HepG2 (cell line): ENCODE measurements at regions not wholly inside any gene's neighbourhood (a gene's known extent, or its start where the extent isn't known, plus 50 kb on each side); places are given as distances from the start of the nearest gene placed in this dataset.

ENCODE experiments used
- ATAC-seq: fragments of 200-7000 bp; cut with Tn5 transposase; 3 replicates; pipeline ENCODE4 v1.9.1; 2020; ENCODE audit warnings: mild to moderate bottlenecking, moderate library complexity
- BruUV-seq: library from RNA; stranded (reverse); fragments of 400-500 nt; replicated peaks from 2 replicates; lab custom pipeline; 2021; lab: Mats Ljungman, UMichigan
- CTCF ChIA-PET: fragments of 300-600 bp; formaldehyde crosslinking; extraction: SDS; loops from one replicate; lab custom pipeline; 2021; ENCODE audit warnings: low total read pairs, inconsistent platforms, low intra/inter-chr PET ratio; lab: Yijun Ruan, JAX
- POLR2A ChIA-PET: fragments of 350-600 bp; sonication (Branson Sonifier 250); formaldehyde crosslinking; loops from one replicate; lab custom pipeline; 2020; ENCODE audit warnings: antibody characterized with exemption, inconsistent platforms; lab: Yijun Ruan, JAX
- DNase-seq: peaks from one replicate; pipeline ENCODE4 v3.0.0-alpha.2; 2015; ENCODE audit warnings: low spot score
- FAIRE-seq: peaks from 3 replicates; lab custom pipeline; 2011; peaks lifted over from hg19 to GRCh38; lab: Jason Lieb, UNC
- H2AFZ ChIP-seq: one replicate; pipeline ENCODE4 v1.6.1; 2011; ENCODE audit warnings: low read length, inconsistent platforms
- H3K27ac ChIP-seq: fragments of 300-600 bp; 3 replicates; pipeline ENCODE4 v1.8.0; 2011; ENCODE audit warnings: mixed run types, mild to moderate bottlenecking, mixed read lengths, low read length, inconsistent platforms; ENCODE audit not compliant: insufficient read depth; ENCODE audit errors: extremely low read length
- H3K27me3 ChIP-seq, 2 experiments: fragments of 200-600 bp in 1 of 2; 2 replicates in 1 of 2; 3 replicates in 1 of 2; pipeline versions ENCODE4 v1.6.0 to v1.8.0; 2011; ENCODE audit warnings: low read length in 2 of 2, mild to moderate bottlenecking in 2 of 2, moderate library complexity in 2 of 2, inconsistent platforms in 1 of 2; ENCODE audit not compliant: insufficient read depth in 2 of 2, control insufficient read depth in 1 of 2
- H3K36me3 ChIP-seq, 2 experiments: fragments of 200-600 bp in 1 of 2; replicated peaks in 1 of 2; 2 replicates in 1 of 2; 3 replicates in 1 of 2; pipeline versions ENCODE4 v1.5.1 to v1.8.0; 2011; ENCODE audit warnings: low read length in 2 of 2, inconsistent platforms in 1 of 2; ENCODE audit not compliant: insufficient read depth in 2 of 2, control insufficient read depth in 1 of 2
- H3K4me1 ChIP-seq: 2 replicates; pipeline ENCODE4 v1.5.1; 2012; ENCODE audit warnings: low read length, inconsistent platforms; ENCODE audit not compliant: insufficient read depth
- H3K4me2 ChIP-seq: 2 replicates; pipeline ENCODE4 v1.6.0; 2011; ENCODE audit warnings: low read depth, low read length, inconsistent platforms
- H3K4me3 ChIP-seq, 3 experiments: fragments of 200-600 bp in 1 of 3; sonication (generic), shearing (Covaris generic) in 1 of 3; replicated peaks in 1 of 3; 2 replicates each; pipeline ENCODE4 v1.5.1; 2011 to 2016; ENCODE audit warnings: low read length in 3 of 3, inconsistent platforms in 2 of 3, low read depth in 2 of 3, mild to moderate bottlenecking in 2 of 3, control low read depth in 1 of 3, mixed read lengths in 1 of 3; ENCODE audit not compliant: insufficient read depth in 1 of 3
- H3K79me2 ChIP-seq: one replicate; pipeline ENCODE4 v1.6.1; 2011; ENCODE audit warnings: low read length, inconsistent platforms; ENCODE audit not compliant: insufficient read depth
- H3K9ac ChIP-seq: 2 replicates; pipeline ENCODE4 v1.6.0; 2011; ENCODE audit warnings: mild to moderate bottlenecking, low read depth, low read length, inconsistent platforms; ENCODE audit not compliant: insufficient read depth
- H3K9me3 ChIP-seq: 2 replicates; pipeline ENCODE4 v1.5.1; 2012; ENCODE audit warnings: mild to moderate bottlenecking, low read length
- H4K20me1 ChIP-seq: 2 replicates; pipeline ENCODE4 v1.6.0; 2011; ENCODE audit warnings: inconsistent platforms, mild to moderate bottlenecking, low read length, moderate library complexity; ENCODE audit not compliant: insufficient read depth
- AKAP8 ChIP-seq: sonication (generic); formaldehyde crosslinking; IDR thresholded peaks from 2 replicates; pipeline ENCODE4 v1.5.1; 2020; ENCODE audit warnings: mild to moderate bottlenecking, missing genetic modification reagents
- CCAR2 ChIP-seq: fragments of 200-400 bp; formaldehyde crosslinking; optimal IDR thresholded peaks from 2 replicates; pipeline ENCODE3; 2018; ENCODE audit warnings: low read depth, mild to moderate bottlenecking, low read length, moderate library complexity
- CCDC6 ChIP-seq: sonication (generic); formaldehyde crosslinking; IDR thresholded peaks from 2 replicates; pipeline ENCODE4 v1.8.1; 2022; ENCODE audit warnings: mild to moderate bottlenecking, missing genetic modification reagents, moderate library complexity
- E2F2 ChIP-seq: sonication (generic); formaldehyde crosslinking; IDR thresholded peaks from 2 replicates; pipeline ENCODE4 v1.4.0; 2020; ENCODE audit warnings: missing genetic modification reagents, borderline replicate concordance
- ELF4 ChIP-seq: sonication (generic); formaldehyde crosslinking; IDR thresholded peaks from 2 replicates; pipeline ENCODE4 v1.5.0; 2020; ENCODE audit warnings: missing genetic modification reagents, mild to moderate bottlenecking, moderate library complexity, borderline replicate concordance
- KDM4B ChIP-seq: sonication (generic); formaldehyde crosslinking; IDR thresholded peaks from 2 replicates; pipeline ENCODE4 v1.4.0; 2020; ENCODE audit warnings: missing genetic modification reagents
- KDM6A ChIP-seq: IDR thresholded peaks from 2 replicates; pipeline ENCODE4 v1.6.1; 2016; ENCODE audit warnings: low read depth
- PHF20 ChIP-seq: sonication (generic); formaldehyde crosslinking; IDR thresholded peaks from 2 replicates; pipeline ENCODE4 v1.5.0; 2020; ENCODE audit warnings: mild to moderate bottlenecking, missing genetic modification reagents
- SIN3B ChIP-seq: fragments of 150-350 bp; IDR thresholded peaks from 2 replicates; pipeline ENCODE4 v1.6.1; 2014; ENCODE audit warnings: low read length
- SMAD1 ChIP-seq: sonication (generic); formaldehyde crosslinking; IDR thresholded peaks from 2 replicates; pipeline ENCODE4 v1.4.0; 2020; ENCODE audit warnings: missing genetic modification reagents, low read depth, mild to moderate bottlenecking, borderline replicate concordance
- ZNF251 ChIP-seq: sonication (generic); formaldehyde crosslinking; IDR thresholded peaks from 2 replicates; pipeline ENCODE4 v1.9.0; 2021; ENCODE audit warnings: mild to moderate bottlenecking, missing genetic modification reagents
- ZNF547 ChIP-seq: sonication (generic); formaldehyde crosslinking; IDR thresholded peaks from 2 replicates; pipeline ENCODE4 v1.5.1; 2020; ENCODE audit warnings: mild to moderate bottlenecking, missing genetic modification reagents
- ZNF558 ChIP-seq: sonication (generic); formaldehyde crosslinking; IDR thresholded peaks from 2 replicates; pipeline ENCODE4 v1.9.0; 2022; ENCODE audit warnings: mild to moderate bottlenecking, missing genetic modification reagents, borderline replicate concordance
- ZNF724P ChIP-seq: sonication (generic); formaldehyde crosslinking; IDR thresholded peaks from 2 replicates; pipeline ENCODE4 v1.8.0; 2022; ENCODE audit warnings: missing genetic modification reagents, borderline replicate concordance
- ZNF891 ChIP-seq: sonication (generic); formaldehyde crosslinking; IDR thresholded peaks from 2 replicates; pipeline ENCODE4 v1.5.0; 2020; ENCODE audit warnings: mild to moderate bottlenecking, missing genetic modification reagents
- ZSCAN20 ChIP-seq: sonication (generic); formaldehyde crosslinking; IDR thresholded peaks from 2 replicates; pipeline ENCODE4 v1.4.0; 2020; ENCODE audit warnings: missing genetic modification reagents, mild to moderate bottlenecking, borderline replicate concordance
- WGBS: methylation state at CpG from one replicate; pipeline ENCODE4 v1.1.6; 2017; ENCODE audit warnings: low lambda C conversion rate; 5-methylcytosine and 5-hydroxymethylcytosine counted together
- in situ Hi-C: cut with HindIII; loops from 2 replicates; pipeline ENCODE4 v1.10.0; 2017; ENCODE audit warnings: low pct_unique_long_range_greater_than_20kb; ENCODE audit not compliant: extremely low pct_ligation_motif_present
- intact Hi-C: fragments of 100-400 bp; cut with micrococcal nuclease; formaldehyde crosslinking; loops from one replicate; pipeline ENCODE4 v1.10.0; 2022; ENCODE audit not compliant: unreplicated experiment
- TF ChIP-seq, protein P1 (sequence below): IDR thresholded peaks from 2 replicates; pipeline ENCODE4 v1.6.1; 2012; ENCODE audit warnings: low read depth, low read length, improper control_type of control experiment
- TF ChIP-seq, protein P2 (sequence below): sonication (generic); formaldehyde crosslinking; IDR thresholded peaks from 2 replicates; pipeline ENCODE4 v1.4.0; 2020; ENCODE audit warnings: missing genetic modification reagents; ENCODE audit errors: not compliant biosample characterization

GRCh38 chr1:37257646-37258045 lies 216.7 kb upstream of the ZC3H12A start:
- intact Hi-C loops: no loop called here
- ChIA-PET CTCF (no interaction called here), POLR2A (no interaction called here)
- no peak overlapping the region for H3K4me2 ChIP-seq
- no peaks in the 10 kb centered on the region for H3K79me2 ChIP-seq
- no peaks in the 10 kb centered on the region for H3K9me3 ChIP-seq
- FAIRE-seq: no peak
- H3K4me1 ChIP-seq: no peaks in the 10 kb centered on the region
- no TSS peak for BruUV-seq
- no peak overlapping the region for H3K9ac ChIP-seq
- H3K36me3 ChIP-seq: no peaks in the 10 kb centered on the region
- in situ Hi-C loops: no loop called here
- H4K20me1 ChIP-seq: no peaks in the 10 kb centered on the region
- ATAC-seq: no peak
- no peak overlapping the region for H3K27ac ChIP-seq
- TF ChIP-seq CCAR2: no peak
- no peak for TF ChIP-seq E2F2 (CRISPR knock-in tag)
- TF ChIP-seq CCDC6 (CRISPR knock-in tag): no peak
- no peak for TF ChIP-seq ZSCAN20
- no peak for TF ChIP-seq SIN3B
- no peak for TF ChIP-seq SMAD1
- no peak for TF ChIP-seq AKAP8 (CRISPR knock-in tag)
- TF ChIP-seq KDM6A (CRISPR knock-in tag): no peak
- no peak for DNase-seq
- H3K27me3 ChIP-seq: no peaks in the 10 kb centered on the region
- no peak overlapping the region for H3K4me3 ChIP-seq
- no peak overlapping the region for H2AFZ ChIP-seq

DNA sequence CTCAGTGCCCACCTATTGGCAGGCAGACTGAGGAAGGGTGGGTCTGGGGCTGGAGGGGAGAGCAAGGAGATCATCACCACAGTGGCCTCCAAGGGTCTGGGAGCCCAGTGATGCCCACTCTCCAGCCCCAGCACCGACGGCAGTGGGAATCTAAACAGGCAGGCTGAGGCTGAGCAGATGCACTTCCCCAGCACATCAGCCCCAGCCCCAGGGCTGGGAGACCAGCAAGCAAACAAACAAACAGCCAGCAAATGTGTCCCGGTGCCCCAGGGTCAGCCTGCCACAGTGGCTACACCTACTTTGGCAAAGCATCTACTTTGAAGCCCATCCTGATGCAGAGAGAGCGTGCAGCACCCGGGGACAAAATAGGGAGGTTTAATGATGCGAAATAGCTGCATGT lies 216.3 kb upstream of the ZC3H12A start:
- no peaks in the 10 kb centered on the region for H3K27me3 ChIP-seq
- ChIA-PET POLR2A (no interaction called here), CTCF (no interaction called here)
- H3K4me3 ChIP-seq: no peak overlapping the region
- ATAC-seq: no peak
- no peak overlapping the region for H2AFZ ChIP-seq
- no TSS peak for BruUV-seq
- intact Hi-C loops (no loop called here), in situ Hi-C loops (no loop called here)
- no peak overlapping the region for H3K4me2 ChIP-seq
- no peaks in the 10 kb centered on the region for H3K4me1 ChIP-seq
- no peak overlapping the region for H3K27ac ChIP-seq
- no peak for DNase-seq
- H3K79me2 ChIP-seq: no peaks in the 10 kb centered on the region
- H3K9me3 ChIP-seq: no peaks in the 10 kb centered on the region
- WGBS: 0% methylated on average over 2 of the region's 6 CpGs
- no peak overlapping the region for H3K9ac ChIP-seq
- TF ChIP-seq ZNF558 (CRISPR knock-in tag): no peak
- no peak for TF ChIP-seq ELF4 (CRISPR knock-in tag)
- no peak for TF ChIP-seq ZNF547 (CRISPR knock-in tag)
- TF ChIP-seq KDM4B (CRISPR knock-in tag): no peak
- no peak for TF ChIP-seq PHF20 (CRISPR knock-in tag)
- TF ChIP-seq, protein P1, sequence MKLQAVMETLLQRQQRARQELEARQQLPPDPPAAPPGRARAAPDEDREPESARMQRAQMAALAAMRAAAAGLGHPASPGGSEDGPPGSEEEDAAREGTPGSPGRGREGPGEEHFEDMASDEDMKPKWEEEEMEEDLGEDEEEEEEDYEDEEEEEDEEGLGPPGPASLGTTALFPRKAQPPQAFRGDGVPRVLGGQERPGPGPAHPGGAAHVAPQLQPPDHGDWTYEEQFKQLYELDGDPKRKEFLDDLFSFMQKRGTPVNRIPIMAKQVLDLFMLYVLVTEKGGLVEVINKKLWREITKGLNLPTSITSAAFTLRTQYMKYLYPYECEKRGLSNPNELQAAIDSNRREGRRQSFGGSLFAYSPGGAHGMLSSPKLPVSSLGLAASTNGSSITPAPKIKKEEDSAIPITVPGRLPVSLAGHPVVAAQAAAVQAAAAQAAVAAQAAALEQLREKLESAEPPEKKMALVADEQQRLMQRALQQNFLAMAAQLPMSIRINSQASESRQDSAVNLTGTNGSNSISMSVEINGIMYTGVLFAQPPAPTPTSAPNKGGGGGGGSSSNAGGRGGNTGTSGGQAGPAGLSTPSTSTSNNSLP: no peak
- no peak for TF ChIP-seq ZNF891
- TF ChIP-seq, protein P2, sequence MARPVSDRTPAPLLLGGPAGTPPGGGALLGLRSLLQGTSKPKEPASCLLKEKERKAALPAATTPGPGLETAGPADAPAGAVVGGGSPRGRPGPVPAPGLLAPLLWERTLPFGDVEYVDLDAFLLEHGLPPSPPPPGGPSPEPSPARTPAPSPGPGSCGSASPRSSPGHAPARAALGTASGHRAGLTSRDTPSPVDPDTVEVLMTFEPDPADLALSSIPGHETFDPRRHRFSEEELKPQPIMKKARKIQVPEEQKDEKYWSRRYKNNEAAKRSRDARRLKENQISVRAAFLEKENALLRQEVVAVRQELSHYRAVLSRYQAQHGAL (CRISPR knock-in tag): no peak
- no peak for TF ChIP-seq ZNF724P (CRISPR knock-in tag)
- no peak for TF ChIP-seq ZNF251 (CRISPR knock-in tag)
- FAIRE-seq: no peak
- H4K20me1 ChIP-seq: no peaks in the 10 kb centered on the region
- no peaks in the 10 kb centered on the region for H3K36me3 ChIP-seq
